Activated naive CD8-positive, alpha-beta T cell treated with anti-CD3 and anti-CD28 coated beads, Interleukin-2, amount 50 U/mL, for 24 hours (primary cell): ENCODE measurements at regions not wholly inside any gene's neighbourhood (a gene's known extent, or its start where the extent isn't known, plus 50 kb on each side); places are given as distances from the start of the nearest gene placed in this dataset.
"Not testable (repeated sequence)": the region's sequence is repeated elsewhere in the genome, so short reads cannot be mapped to it uniquely, and the experiment has no call there.

Experiments used
- ATAC-seq: fragments of 150-1000 bp; cut with Tn5 transposase; one replicate; pipeline ENCODE4 v1.10.0; 2021
- DNase-seq: peaks from one replicate; pipeline ENCODE4 v3.0.0; 2021
- H3K27ac Mint-ChIP-seq: one replicate; pipeline ENCODE4 v1.8.0; 2021; ENCODE audit warnings: mild to moderate bottlenecking, mixed read lengths
- H3K27me3 Mint-ChIP-seq: one replicate; pipeline ENCODE4 v1.8.0; 2021; ENCODE audit warnings: mixed read lengths
- H3K36me3 Mint-ChIP-seq: one replicate; pipeline ENCODE4 v1.8.0; 2021; ENCODE audit warnings: low read depth, mixed read lengths
- H3K4me1 Mint-ChIP-seq: one replicate; pipeline ENCODE4 v1.8.0; 2021; ENCODE audit warnings: mixed read lengths
- H3K4me3 Mint-ChIP-seq: one replicate; pipeline ENCODE4 v1.8.0; 2021; ENCODE audit warnings: mild to moderate bottlenecking, moderate library complexity, mixed read lengths
- H3K9me3 Mint-ChIP-seq: one replicate; pipeline ENCODE4 v1.8.0; 2021; ENCODE audit warnings: mixed read lengths

- Mint-ChIP-seq H3K4me3 (no peak overlapping the region), H3K27me3 (no peaks in the 10 kb centered on the region), H3K4me1 (no peaks in the 10 kb centered on the region), H3K36me3 (no peaks in the 10 kb centered on the region), H3K27ac (no peak overlapping the region), H3K9me3 (peaks cover 5% of the 10 kb centered on the region)
- ATAC-seq, result no peak
- no peak for DNase-seq
Measured at GRCh38 chr3:162719684-162720341, 1223.2 kb downstream of the OTOL1 start.

- peaks cover 5% of the 10 kb centered on the region for H3K9me3 Mint-ChIP-seq
- ATAC-seq (no peak), DNase-seq (no peak)
- H3K36me3 Mint-ChIP-seq, result no peaks in the 10 kb centered on the region
- no peak overlapping the region for H3K27ac Mint-ChIP-seq
- no peak overlapping the region for H3K4me3 Mint-ChIP-seq
- no peaks in the 10 kb centered on the region for H3K27me3 Mint-ChIP-seq
- H3K4me1 Mint-ChIP-seq, result no peaks in the 10 kb centered on the region
Measured at GRCh38 chr3:162721736-162722135, 1225.1 kb downstream of the OTOL1 start.

- no peaks in the 10 kb centered on the region for H3K36me3 Mint-ChIP-seq
- no peak overlapping the region for H3K27ac Mint-ChIP-seq
- H3K27me3 Mint-ChIP-seq, result no peaks in the 10 kb centered on the region
- no peaks in the 10 kb centered on the region for H3K4me1 Mint-ChIP-seq
- no peak overlapping the region for H3K4me3 Mint-ChIP-seq
- peaks cover 5% of the 10 kb centered on the region for H3K9me3 Mint-ChIP-seq
- no peak for DNase-seq
- ATAC-seq, result no peak
Measured at GRCh38 chr3:162722337-162722736, 1225.7 kb downstream of the OTOL1 start.

DNA sequence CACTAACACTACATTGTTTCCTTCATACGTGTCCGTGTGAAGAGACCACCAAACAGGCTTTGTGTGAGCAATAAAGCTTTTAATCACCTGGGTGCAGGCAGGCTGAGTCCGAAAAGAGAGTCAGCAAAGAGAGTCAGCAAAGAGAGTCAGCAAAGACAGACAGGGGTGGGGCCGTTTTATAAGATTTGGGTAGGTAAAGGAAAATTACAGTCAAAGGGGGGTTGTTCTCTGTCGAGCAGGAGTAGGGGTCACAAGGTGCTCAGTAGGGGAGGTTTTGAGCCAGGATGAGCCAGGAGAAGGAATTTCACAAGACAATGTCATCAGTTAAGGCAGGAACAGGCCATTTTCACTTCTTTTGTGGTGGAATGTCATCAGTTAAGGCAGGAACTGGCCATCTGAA lies 1226.2 kb downstream of the OTOL1 start:
- not testable (repeated sequence) for H3K4me3 Mint-ChIP-seq, H3K9me3 Mint-ChIP-seq, H3K4me1 Mint-ChIP-seq, ATAC-seq, DNase-seq, H3K36me3 Mint-ChIP-seq, H3K27me3 Mint-ChIP-seq, H3K27ac Mint-ChIP-seq

- peaks cover 4% of the 10 kb centered on the region for H3K9me3 Mint-ChIP-seq
- no peak for DNase-seq
- no peak for ATAC-seq
- H3K36me3 Mint-ChIP-seq, result no peaks in the 10 kb centered on the region
- H3K4me1 Mint-ChIP-seq, result no peaks in the 10 kb centered on the region
- H3K27ac Mint-ChIP-seq, result no peak overlapping the region
- H3K4me3 Mint-ChIP-seq, result no peak overlapping the region
- H3K27me3 Mint-ChIP-seq, result no peaks in the 10 kb centered on the region
Measured at GRCh38 chr3:162729686-162730085, 1233.1 kb downstream of the OTOL1 start.

GRCh38 chr3:162731961-162732360 lies 1235.4 kb downstream of the OTOL1 start:
- ATAC-seq, H3K9me3 Mint-ChIP-seq, H3K27me3 Mint-ChIP-seq, H3K4me1 Mint-ChIP-seq, DNase-seq, H3K36me3 Mint-ChIP-seq, H3K27ac Mint-ChIP-seq, H3K4me3 Mint-ChIP-seq: not testable (repeated sequence)

- Mint-ChIP-seq H3K27ac (no peak overlapping the region), H3K4me3 (no peak overlapping the region), H3K4me1 (no peaks in the 10 kb centered on the region), H3K9me3 (no peaks in the 10 kb centered on the region), H3K36me3 (no peaks in the 10 kb centered on the region), H3K27me3 (no peaks in the 10 kb centered on the region)
- no peak for ATAC-seq
- no peak for DNase-seq
Measured at GRCh38 chr3:162738784-162739183, 1242.2 kb downstream of the OTOL1 start.

DNA sequence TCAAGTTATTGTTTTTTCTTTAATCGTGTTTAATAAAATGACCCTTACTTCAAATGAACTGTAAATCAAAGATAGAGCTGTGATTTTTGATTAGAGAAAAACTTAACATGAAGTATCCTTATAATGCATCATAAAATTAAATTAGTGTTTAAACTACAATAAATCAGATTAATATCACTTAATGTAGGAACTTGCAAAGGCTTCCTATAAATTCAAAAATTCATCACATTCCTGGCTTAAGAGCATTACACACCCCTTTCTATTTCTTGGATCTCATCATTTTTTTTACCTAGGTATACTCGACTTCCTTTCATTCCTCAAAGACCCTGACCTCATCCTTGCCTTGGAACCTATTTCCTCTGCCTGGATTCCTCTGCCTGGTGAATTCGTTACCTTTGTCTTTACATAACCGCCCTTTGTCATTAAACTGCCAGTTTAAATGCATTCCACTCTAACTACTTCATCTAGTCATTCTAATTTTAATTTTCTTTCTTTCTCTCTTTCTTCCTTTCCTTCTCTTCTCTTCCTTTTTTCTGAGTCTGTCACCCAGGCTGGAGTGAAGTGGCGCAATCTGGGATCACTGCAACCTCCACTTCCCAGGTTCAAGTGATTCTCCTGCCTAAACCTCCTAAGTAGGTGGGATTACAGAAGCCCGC lies 1244.5 kb downstream of the OTOL1 start:
- H3K9me3 Mint-ChIP-seq, result no peaks in the 10 kb centered on the region
- DNase-seq (no peak), ATAC-seq (no peak)
- no peaks in the 10 kb centered on the region for H3K36me3 Mint-ChIP-seq
- no peaks in the 10 kb centered on the region for H3K27me3 Mint-ChIP-seq
- no peak overlapping the region for H3K4me3 Mint-ChIP-seq
- no peak overlapping the region for H3K27ac Mint-ChIP-seq
- H3K4me1 Mint-ChIP-seq, result no peaks in the 10 kb centered on the region

DNA sequence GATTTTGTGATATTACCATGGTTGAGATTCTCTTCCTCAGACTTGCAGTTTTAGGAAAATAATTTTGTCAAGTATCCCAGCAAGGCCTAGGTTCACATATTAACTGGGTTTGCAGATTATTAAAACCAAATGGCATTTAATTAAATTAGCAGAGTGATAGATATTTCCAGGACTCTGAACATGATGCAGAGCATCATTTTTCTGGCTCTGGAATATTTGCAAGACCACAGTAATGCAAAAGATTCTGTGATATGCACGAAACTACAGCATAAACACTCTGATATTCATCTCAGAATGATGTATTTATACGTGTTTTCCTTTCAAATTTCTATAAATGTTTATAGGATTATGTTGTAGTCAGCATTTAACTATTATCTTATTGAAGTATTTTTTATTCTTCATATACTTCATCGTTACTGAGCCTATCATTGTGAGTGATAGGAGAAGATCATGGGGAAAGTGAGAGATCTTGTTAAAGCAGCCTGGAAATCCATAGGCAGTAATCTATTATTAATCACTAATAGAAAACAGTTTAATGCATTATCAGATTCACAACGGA lies 1245.6 kb downstream of the OTOL1 start:
- DNase-seq (no peak), ATAC-seq (no peak)
- Mint-ChIP-seq H3K9me3 (peaks cover 3% of the 10 kb centered on the region), H3K4me3 (no peak overlapping the region), H3K4me1 (no peaks in the 10 kb centered on the region), H3K36me3 (no peaks in the 10 kb centered on the region), H3K27me3 (no peaks in the 10 kb centered on the region), H3K27ac (no peak overlapping the region)

GRCh38 chr3:162743091-162743490 lies 1246.5 kb downstream of the OTOL1 start:
- DNase-seq (no peak), ATAC-seq (no peak)
- Mint-ChIP-seq H3K4me1 (no peaks in the 10 kb centered on the region), H3K4me3 (no peak overlapping the region), H3K36me3 (no peaks in the 10 kb centered on the region), H3K27me3 (no peaks in the 10 kb centered on the region), H3K9me3 (peaks cover 5% of the 10 kb centered on the region), H3K27ac (no peak overlapping the region)

DNA sequence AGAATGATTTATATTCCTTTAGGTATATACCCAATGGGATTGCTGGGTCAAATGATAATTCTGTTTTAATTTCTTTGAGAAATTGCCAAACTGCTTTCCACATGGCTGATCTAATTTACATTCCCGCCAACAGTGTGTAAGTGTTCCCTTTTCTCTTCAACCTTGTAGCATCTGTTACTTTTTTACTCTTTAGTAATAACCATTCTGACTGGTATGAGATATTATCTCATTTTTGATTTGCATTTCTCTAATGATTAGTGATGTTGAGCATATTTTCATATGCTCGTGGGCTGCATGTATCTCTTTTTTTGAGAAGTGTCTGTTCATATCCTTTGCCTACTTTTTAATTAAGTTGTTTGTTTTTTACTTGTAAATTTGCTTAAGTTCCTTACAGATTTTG lies 1264.2 kb downstream of the OTOL1 start:
- H3K4me3 Mint-ChIP-seq, result no peak overlapping the region
- H3K36me3 Mint-ChIP-seq, result no peaks in the 10 kb centered on the region
- no peaks in the 10 kb centered on the region for H3K9me3 Mint-ChIP-seq
- no peak overlapping the region for H3K27ac Mint-ChIP-seq
- H3K27me3 Mint-ChIP-seq, result no peaks in the 10 kb centered on the region
- no peaks in the 10 kb centered on the region for H3K4me1 Mint-ChIP-seq
- ATAC-seq, result no peak
- no peak for DNase-seq

DNA sequence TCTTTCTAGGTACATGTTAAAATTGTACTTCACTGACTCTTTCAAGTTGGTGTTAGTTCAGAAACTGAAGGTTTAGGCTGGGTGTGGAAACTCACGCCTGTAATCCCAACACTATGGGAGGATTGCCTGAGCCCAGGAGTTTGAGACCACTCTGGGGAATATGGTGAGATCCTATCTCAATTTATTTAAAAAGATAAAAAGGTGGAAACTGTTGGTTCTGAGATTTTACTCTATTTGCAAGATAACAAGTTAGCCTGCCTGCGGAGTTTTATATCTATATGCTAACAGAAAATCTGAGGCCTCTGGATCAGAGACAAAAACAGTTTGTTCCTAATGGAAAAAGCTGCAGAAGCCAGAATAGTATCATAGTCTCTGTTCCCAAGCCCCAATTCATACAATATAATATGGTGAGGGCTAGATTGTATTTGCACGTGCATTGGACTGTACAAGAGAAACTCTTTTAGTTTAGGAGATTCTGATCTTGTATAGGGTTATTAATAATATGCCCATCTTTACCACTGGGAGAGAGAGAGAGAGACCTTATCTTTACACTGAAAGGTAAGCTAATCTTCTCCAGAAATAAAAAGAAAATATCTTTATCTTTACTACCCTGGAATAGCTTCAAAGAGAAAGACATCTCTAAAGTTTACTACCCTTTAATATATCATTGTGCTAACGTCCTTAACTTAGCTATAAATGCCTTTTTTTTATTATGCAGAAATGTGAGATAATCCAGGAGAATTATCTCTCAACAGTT lies 1267.6 kb downstream of the OTOL1 start:
- ATAC-seq, result no peak
- DNase-seq, result no peak
- Mint-ChIP-seq H3K9me3 (no peaks in the 10 kb centered on the region), H3K27me3 (no peaks in the 10 kb centered on the region), H3K27ac (no peak overlapping the region), H3K36me3 (no peaks in the 10 kb centered on the region), H3K4me1 (no peaks in the 10 kb centered on the region), H3K4me3 (no peak overlapping the region)

GRCh38 chr3:162764808-162765071 lies 1268.1 kb downstream of the OTOL1 start:
- H3K4me1 Mint-ChIP-seq, result no peaks in the 10 kb centered on the region
- no peaks in the 10 kb centered on the region for H3K27me3 Mint-ChIP-seq
- ATAC-seq (no peak), DNase-seq (no peak)
- no peak overlapping the region for H3K4me3 Mint-ChIP-seq
- no peak overlapping the region for H3K27ac Mint-ChIP-seq
- no peaks in the 10 kb centered on the region for H3K9me3 Mint-ChIP-seq
- no peaks in the 10 kb centered on the region for H3K36me3 Mint-ChIP-seq

- Mint-ChIP-seq H3K27me3 (no peaks in the 10 kb centered on the region), H3K36me3 (no peaks in the 10 kb centered on the region), H3K4me1 (no peaks in the 10 kb centered on the region), H3K27ac (no peak overlapping the region), H3K4me3 (no peak overlapping the region), H3K9me3 (no peaks in the 10 kb centered on the region)
- ATAC-seq (no peak), DNase-seq (no peak)
Measured at GRCh38 chr3:162765524-162765923, 1268.9 kb downstream of the OTOL1 start.

- peaks cover 4% of the 10 kb centered on the region for H3K9me3 Mint-ChIP-seq
- DNase-seq, result no peak
Measured at GRCh38 chr3:162769564-162769963, 1273.0 kb downstream of the OTOL1 start.

More at GRCh38 chr3:162769564-162769963, 1273.0 kb downstream of the OTOL1 start:
- Mint-ChIP-seq H3K27ac (no peak overlapping the region), H3K4me1 (no peaks in the 10 kb centered on the region), H3K36me3 (no peaks in the 10 kb centered on the region), H3K27me3 (no peaks in the 10 kb centered on the region), H3K4me3 (no peak overlapping the region)
- no peak for ATAC-seq
